Upper lobe of right lung (tissue), 1 donor: ENCODE measurements at regions not wholly inside any gene's neighbourhood (a gene's known extent, or its start where the extent isn't known, plus 50 kb on each side); places are given as distances from the start of the nearest gene placed in this dataset.

Source experiments
- ATAC-seq: fragments of 200-7000 bp; cut with Tn5 transposase; one replicate; pipeline ENCODE4 v1.9.1; 2020; ENCODE audit warnings: mild to moderate bottlenecking, moderate library complexity
- DNase-seq: peaks from one replicate; pipeline ENCODE4 v3.0.0-alpha.2; 2020
- H3K27ac ChIP-seq: fragments of 200-600 bp; one replicate; pipeline ENCODE4 v1.8.0; 2022
- H3K27me3 ChIP-seq: fragments of 200-600 bp; one replicate; pipeline ENCODE4 v1.8.0; 2022; ENCODE audit warnings: mild to moderate bottlenecking
- H3K36me3 ChIP-seq: fragments of 200-600 bp; one replicate; pipeline ENCODE4 v1.8.0; 2022
- H3K4me1 ChIP-seq: fragments of 200-600 bp; one replicate; pipeline ENCODE4 v1.8.0; 2022
- H3K4me3 ChIP-seq: fragments of 200-600 bp; one replicate; pipeline ENCODE4 v1.8.0; 2022; ENCODE audit warnings: mild to moderate bottlenecking
- H3K9me3 ChIP-seq: fragments of 200-600 bp; one replicate; pipeline ENCODE4 v1.8.0; 2022
- intact Hi-C: fragments of 100-400 bp; cut with DNase I; formaldehyde crosslinking; loops from one replicate; pipeline ENCODE4 v1.11.0; 2022
- TF ChIP-seq, protein P1 (sequence below): fragments of 200-600 bp; IDR thresholded peaks from one replicate; pipeline ENCODE4 v1.8.0; 2022; ENCODE audit warnings: antibody characterized with exemption
- donor health status: DM: no; HTN: yes; CAD: no; lungs with severe emphysema.

DNA sequence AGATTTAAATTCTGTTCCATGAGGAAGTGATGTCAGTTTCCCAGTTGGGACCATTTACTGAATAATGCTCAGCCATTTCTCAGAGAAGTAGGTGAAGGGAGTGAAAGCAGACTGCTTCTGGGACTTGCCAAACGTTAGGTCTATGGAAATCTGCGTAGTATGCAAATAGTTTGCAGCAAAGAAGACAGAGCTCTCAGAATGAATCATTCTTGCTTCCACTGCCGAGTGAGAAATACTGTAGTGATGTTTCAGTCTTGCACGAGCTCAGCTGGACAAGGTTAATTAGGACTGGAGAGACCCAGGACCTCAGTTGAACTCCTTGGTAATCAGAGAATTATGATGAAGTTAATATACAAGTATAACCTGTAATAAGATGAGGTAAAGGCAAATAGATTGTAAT lies 317.7 kb upstream of the DAB1 start:
- Histone ChIP-seq H3K9me3 (no peaks in the 10 kb centered on the region), H3K27me3 (no peaks in the 10 kb centered on the region), H3K27ac (no peak overlapping the region), H3K36me3 (no peaks in the 10 kb centered on the region), H3K4me1 (no peaks in the 10 kb centered on the region), H3K4me3 (no peak overlapping the region)
- intact Hi-C loops = no loop called here
- TF ChIP-seq, protein P1, sequence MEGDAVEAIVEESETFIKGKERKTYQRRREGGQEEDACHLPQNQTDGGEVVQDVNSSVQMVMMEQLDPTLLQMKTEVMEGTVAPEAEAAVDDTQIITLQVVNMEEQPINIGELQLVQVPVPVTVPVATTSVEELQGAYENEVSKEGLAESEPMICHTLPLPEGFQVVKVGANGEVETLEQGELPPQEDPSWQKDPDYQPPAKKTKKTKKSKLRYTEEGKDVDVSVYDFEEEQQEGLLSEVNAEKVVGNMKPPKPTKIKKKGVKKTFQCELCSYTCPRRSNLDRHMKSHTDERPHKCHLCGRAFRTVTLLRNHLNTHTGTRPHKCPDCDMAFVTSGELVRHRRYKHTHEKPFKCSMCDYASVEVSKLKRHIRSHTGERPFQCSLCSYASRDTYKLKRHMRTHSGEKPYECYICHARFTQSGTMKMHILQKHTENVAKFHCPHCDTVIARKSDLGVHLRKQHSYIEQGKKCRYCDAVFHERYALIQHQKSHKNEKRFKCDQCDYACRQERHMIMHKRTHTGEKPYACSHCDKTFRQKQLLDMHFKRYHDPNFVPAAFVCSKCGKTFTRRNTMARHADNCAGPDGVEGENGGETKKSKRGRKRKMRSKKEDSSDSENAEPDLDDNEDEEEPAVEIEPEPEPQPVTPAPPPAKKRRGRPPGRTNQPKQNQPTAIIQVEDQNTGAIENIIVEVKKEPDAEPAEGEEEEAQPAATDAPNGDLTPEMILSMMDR = no peak
- DNase-seq (no peak), ATAC-seq (no peak)

DNA sequence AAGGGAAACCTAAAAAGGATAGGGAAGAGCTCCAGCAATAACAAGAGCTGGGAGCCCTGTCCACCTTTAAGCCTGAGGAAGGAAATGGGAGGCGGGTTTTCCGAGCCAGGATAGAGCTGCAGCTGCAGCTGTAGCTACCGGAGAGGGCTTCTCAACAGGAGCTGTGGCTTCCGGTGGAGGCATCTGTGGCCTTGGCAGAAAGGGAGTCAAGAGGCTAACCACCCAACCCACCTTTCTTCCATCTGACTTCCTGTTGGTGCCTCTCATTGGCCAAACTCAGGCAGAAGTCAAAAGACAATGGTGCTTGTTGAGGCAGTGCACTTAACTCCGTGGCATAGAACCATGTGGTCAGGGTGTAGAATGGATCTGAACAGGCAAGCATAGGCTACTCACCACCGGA lies 313.1 kb upstream of the DAB1 start:
- no peaks in the 10 kb centered on the region for H3K4me1 ChIP-seq
- H3K27ac ChIP-seq = no peak overlapping the region
- intact Hi-C loops = no loop called here
- H3K27me3 ChIP-seq = no peaks in the 10 kb centered on the region
- DNase-seq (no peak), ATAC-seq (no peak)
- no peaks in the 10 kb centered on the region for H3K9me3 ChIP-seq
- H3K36me3 ChIP-seq = no peaks in the 10 kb centered on the region
- TF ChIP-seq, protein P1 = no peak
- H3K4me3 ChIP-seq = no peak overlapping the region

DNA sequence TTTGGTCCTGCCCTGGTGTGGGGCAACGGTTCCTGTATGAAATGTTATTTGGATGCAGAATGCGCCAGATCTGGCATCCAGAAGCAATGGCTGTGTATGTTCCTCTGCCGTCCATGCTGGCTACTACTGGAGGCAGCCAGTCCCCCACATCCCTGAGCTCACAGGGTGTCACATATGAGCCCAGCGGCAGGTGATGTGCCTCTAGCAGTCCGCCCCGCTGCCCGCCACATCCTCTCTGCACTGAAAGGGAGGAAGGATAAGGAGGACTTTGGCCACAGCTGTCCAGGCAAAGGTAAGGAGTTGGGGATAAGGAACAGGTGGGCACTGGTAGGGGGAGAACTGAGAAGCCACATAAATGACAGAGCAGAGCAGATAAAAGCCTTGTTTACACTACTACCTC lies 305.3 kb upstream of the DAB1 start:
- DNase-seq (no peak), ATAC-seq (no peak)
- no peak overlapping the region for H3K4me3 ChIP-seq
- H3K4me1 ChIP-seq = no peaks in the 10 kb centered on the region
- TF ChIP-seq, protein P1 = no peak
- H3K27me3 ChIP-seq = no peaks in the 10 kb centered on the region
- H3K36me3 ChIP-seq = no peaks in the 10 kb centered on the region
- intact Hi-C loops = no loop called here
- H3K9me3 ChIP-seq = no peaks in the 10 kb centered on the region
- H3K27ac ChIP-seq = no peak overlapping the region

DNA sequence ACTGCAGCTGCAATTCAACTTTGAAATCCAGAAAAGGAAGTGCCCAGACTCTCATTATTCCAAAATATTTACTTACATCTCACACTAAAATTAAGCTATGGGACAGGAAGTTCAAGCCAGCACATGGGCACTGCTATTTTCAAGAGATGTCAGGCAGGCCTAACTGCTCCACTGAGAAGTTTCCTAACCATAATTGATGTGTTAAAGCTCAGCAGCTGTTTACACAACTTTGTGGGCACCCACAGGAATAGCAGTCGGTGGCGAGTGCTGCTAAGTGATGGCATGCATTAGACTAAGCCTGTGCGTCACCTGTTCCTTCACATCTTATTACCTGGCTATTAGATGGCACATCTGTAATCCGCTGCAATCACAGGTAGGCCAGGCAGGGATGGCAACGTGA lies 303.3 kb upstream of the DAB1 start:
- intact Hi-C loops = no loop called here
- Histone ChIP-seq H3K4me1 (no peaks in the 10 kb centered on the region), H3K9me3 (no peaks in the 10 kb centered on the region), H3K36me3 (no peaks in the 10 kb centered on the region), H3K27me3 (no peaks in the 10 kb centered on the region), H3K27ac (no peak overlapping the region), H3K4me3 (no peak overlapping the region)
- TF ChIP-seq, protein P1 = no peak
- ATAC-seq (no peak), DNase-seq (no peak)

DNA sequence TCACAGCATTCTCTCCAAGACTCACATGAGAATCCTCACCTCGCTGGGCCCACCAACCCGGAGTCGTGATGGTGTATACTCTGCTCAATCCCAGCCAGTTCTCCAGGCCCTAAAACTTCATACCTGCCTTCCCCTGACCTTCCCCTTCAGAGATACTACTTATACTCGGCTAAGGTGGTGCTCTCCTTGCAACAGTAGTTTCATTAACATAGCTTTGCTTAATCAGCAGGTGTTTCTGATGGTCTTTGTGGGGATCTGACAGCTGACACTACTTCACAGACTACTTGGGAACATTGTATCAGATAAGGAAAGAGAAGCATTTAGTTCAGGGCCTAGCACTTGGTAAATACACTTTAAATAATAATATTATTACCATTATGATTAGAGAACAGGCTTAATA lies 301.5 kb upstream of the DAB1 start:
- TF ChIP-seq, protein P1 = no peak
- Histone ChIP-seq H3K27ac (no peak overlapping the region), H3K36me3 (no peaks in the 10 kb centered on the region), H3K27me3 (no peaks in the 10 kb centered on the region), H3K9me3 (no peaks in the 10 kb centered on the region), H3K4me1 (no peaks in the 10 kb centered on the region), H3K4me3 (no peak overlapping the region)
- intact Hi-C loops = no loop called here
- no peak for DNase-seq
- ATAC-seq = no peak

DNA sequence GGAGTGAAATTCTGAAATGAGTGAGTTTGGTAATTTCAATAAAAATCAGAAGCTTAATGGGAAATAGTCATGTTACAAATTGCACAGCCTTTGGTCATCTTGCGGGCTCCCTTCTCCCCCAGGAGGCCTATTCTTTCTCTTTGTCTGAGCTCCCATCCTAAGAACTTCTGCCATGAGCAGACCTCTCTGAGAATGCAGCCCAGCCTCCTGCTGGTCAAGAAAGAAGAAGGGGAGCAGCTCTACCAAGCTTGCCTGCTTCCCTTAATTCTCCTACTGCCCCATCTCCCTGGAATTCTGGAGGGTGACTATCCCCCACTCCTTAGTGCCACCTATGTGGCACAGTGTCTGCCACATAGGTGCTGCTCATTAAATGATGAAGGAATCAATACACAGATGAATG lies 300.7 kb upstream of the DAB1 start:
- no peak for ATAC-seq
- no peaks in the 10 kb centered on the region for H3K36me3 ChIP-seq
- H3K27ac ChIP-seq = no peak overlapping the region
- H3K9me3 ChIP-seq = no peaks in the 10 kb centered on the region
- H3K27me3 ChIP-seq = no peaks in the 10 kb centered on the region
- intact Hi-C loops = no loop called here
- no peaks in the 10 kb centered on the region for H3K4me1 ChIP-seq
- TF ChIP-seq, protein P1 = no peak
- DNase-seq = no peak
- H3K4me3 ChIP-seq = no peak overlapping the region
